Sigmoid colon (tissue), 6 donors: ENCODE measurements at regions not wholly inside any gene's neighbourhood (a gene's known extent, or its start where the extent isn't known, plus 50 kb on each side); places are given as distances from the start of the nearest gene placed in this dataset.
"Not testable (repeated sequence)": the region's sequence is repeated elsewhere in the genome, so short reads cannot be mapped to it uniquely, and the experiment has no call there.

ENCODE experiments used
- DNase-seq: peaks from one replicate; pipeline ENCODE4 v3.0.0-alpha.2; 2019
- H3K27ac ChIP-seq, 4 donors: fragments of 200-600 bp; sonication (generic); one replicate each; pipeline ENCODE4 v1.5.1; 2016 to 2019; ENCODE audit warnings: mild to moderate bottlenecking in 1 of 4
- H3K27me3 ChIP-seq, 3 donors: fragments of 200-600 bp; sonication (generic); one replicate each; pipeline ENCODE4 v1.5.1; 2019; ENCODE audit warnings: mild to moderate bottlenecking in 1 of 3
- H3K36me3 ChIP-seq, 4 donors: fragments of 200-600 bp; sonication (generic); one replicate each; pipeline ENCODE4 v1.5.1; 2016 to 2019
- H3K4me1 ChIP-seq, 4 donors: fragments of 200-600 bp; sonication (generic); one replicate each; pipeline ENCODE4 v1.5.1; 2017 to 2019
- H3K4me3 ChIP-seq, 4 donors: fragments of 200-600 bp; sonication (generic); one replicate each; pipeline ENCODE4 v1.5.1; 2017 to 2019; ENCODE audit warnings: mild to moderate bottlenecking in 2 of 4, moderate library complexity in 1 of 4
- H3K9me3 ChIP-seq, 4 donors: fragments of 200-600 bp in 3 of 4; sonication (generic) in 3 of 4; one replicate each; pipeline versions ENCODE4 v1.5.1 to v1.6.1; 2013 to 2019
- EP300 ChIP-seq, 4 donors: sonication (generic); formaldehyde crosslinking; IDR thresholded peaks; one replicate each; pipeline ENCODE4 v1.6.1; 2017; ENCODE audit warnings: antibody characterized with exemption in 4 of 4
- POLR2A ChIP-seq, 2 donors: fragments of 450-650 bp; IDR thresholded peaks; one replicate each; pipeline ENCODE4 v1.6.1; 2016; ENCODE audit warnings: antibody characterized with exemption in 2 of 2, mild to moderate bottlenecking in 2 of 2, moderate library complexity in 2 of 2
- POLR2AphosphoS5 ChIP-seq, 4 donors: sonication (generic); formaldehyde crosslinking; IDR thresholded peaks; one replicate each; pipeline ENCODE4 v1.6.1; 2017; ENCODE audit warnings: antibody characterized with exemption in 4 of 4
- WGBS, 2 donors: extraction: QIAGEN DNeasy Blood & Tissue Kit; methylation state at CpG; one replicate each; pipeline ENCODE4 v1.1.7; 2013; 5-methylcytosine and 5-hydroxymethylcytosine counted together
- intact Hi-C: fragments of 100-400 bp; cut with DNase I; formaldehyde crosslinking; loops from one replicate; pipeline ENCODE4 v1.15.1; 2023
- TF ChIP-seq, protein P1 (sequence below), 4 experiments: fragments of 450-650 bp in 3 of 4; fragments of 200-600 bp in 1 of 4; IDR thresholded peaks; one replicate each; pipeline ENCODE4 v1.5.1; 2016 to 2019; ENCODE audit warnings: antibody characterized with exemption in 4 of 4, mild to moderate bottlenecking in 3 of 4, moderate library complexity in 2 of 4
- donor health status: healthy with polysubstance abuse.
- donor health status: healthy.

DNA sequence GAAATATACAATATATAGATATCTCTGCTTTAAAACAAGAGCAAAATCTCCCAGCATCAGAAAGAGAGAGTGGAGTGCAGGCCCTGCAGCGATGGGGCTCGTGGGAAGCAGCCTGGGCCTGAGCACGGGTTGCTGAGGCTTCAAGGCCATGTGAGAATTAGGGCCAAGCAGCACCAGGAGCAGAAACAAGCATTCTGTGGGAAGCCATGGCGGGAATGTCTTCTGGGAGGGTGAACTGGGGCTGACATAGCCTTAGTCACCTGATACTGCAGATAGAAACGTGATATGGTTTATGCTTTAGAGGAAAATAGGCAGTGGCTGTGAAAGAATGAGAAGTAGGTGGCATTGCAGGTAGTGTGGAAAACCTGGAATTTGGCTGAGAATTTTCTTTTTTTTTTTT is 472.3 kb downstream of the IRS2 start:
- Histone ChIP-seq H3K36me3 (no peaks in the 10 kb centered on the region), H3K27ac (no peak overlapping the region), H3K4me3 (no peak overlapping the region), H3K4me1 (no peaks in the 10 kb centered on the region), H3K27me3 (no peaks in the 10 kb centered on the region), H3K9me3 (no peaks in the 10 kb centered on the region)
- intact Hi-C loops: no loop called here
- DNase-seq: no peak
- TF ChIP-seq POLR2A (IDR thresholded peaks at IDR 0.05) (no peak), POLR2AphosphoS5 (IDR thresholded peaks at IDR 0.05) (no peak), EP300 (IDR thresholded peaks at IDR 0.05) (no peak)
- TF ChIP-seq, protein P1, sequence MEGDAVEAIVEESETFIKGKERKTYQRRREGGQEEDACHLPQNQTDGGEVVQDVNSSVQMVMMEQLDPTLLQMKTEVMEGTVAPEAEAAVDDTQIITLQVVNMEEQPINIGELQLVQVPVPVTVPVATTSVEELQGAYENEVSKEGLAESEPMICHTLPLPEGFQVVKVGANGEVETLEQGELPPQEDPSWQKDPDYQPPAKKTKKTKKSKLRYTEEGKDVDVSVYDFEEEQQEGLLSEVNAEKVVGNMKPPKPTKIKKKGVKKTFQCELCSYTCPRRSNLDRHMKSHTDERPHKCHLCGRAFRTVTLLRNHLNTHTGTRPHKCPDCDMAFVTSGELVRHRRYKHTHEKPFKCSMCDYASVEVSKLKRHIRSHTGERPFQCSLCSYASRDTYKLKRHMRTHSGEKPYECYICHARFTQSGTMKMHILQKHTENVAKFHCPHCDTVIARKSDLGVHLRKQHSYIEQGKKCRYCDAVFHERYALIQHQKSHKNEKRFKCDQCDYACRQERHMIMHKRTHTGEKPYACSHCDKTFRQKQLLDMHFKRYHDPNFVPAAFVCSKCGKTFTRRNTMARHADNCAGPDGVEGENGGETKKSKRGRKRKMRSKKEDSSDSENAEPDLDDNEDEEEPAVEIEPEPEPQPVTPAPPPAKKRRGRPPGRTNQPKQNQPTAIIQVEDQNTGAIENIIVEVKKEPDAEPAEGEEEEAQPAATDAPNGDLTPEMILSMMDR (IDR thresholded peaks at IDR 0.05): no peak
- 75 to 78% methylated on average over 5 of the region's 5 CpGs for whole genome bisulfite sequencing, 2 donors

DNA sequence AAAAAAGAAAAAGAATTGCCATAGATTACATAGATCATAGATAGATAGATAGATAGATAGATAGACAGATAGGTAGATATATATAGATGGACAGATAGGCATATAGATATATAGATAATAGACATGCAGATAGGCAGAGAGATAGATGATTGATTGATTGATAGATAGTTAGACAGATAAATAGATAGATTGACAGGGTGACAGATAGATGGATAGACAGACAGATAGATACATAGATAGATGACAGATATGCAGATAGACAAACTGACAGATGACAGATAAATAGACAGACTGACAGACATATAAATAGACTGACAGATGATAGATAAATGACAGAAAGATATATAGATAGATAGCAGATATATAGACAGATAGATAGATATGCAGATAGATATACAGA is 474.0 kb downstream of the IRS2 start:
- H3K36me3 ChIP-seq: no peaks in the 10 kb centered on the region
- no peak for TF ChIP-seq EP300 (IDR thresholded peaks at IDR 0.05)
- TF ChIP-seq, protein P1 (IDR thresholded peaks at IDR 0.05): no peak
- no peak for TF ChIP-seq POLR2A (IDR thresholded peaks at IDR 0.05)
- TF ChIP-seq POLR2AphosphoS5 (IDR thresholded peaks at IDR 0.05): no peak
- H3K27ac ChIP-seq: no peak overlapping the region
- H3K9me3 ChIP-seq: no peaks in the 10 kb centered on the region
- no peak overlapping the region for H3K4me3 ChIP-seq
- intact Hi-C loops: no loop called here
- H3K4me1 ChIP-seq: no peaks in the 10 kb centered on the region
- H3K27me3 ChIP-seq: no peaks in the 10 kb centered on the region
- no peak for DNase-seq

DNA sequence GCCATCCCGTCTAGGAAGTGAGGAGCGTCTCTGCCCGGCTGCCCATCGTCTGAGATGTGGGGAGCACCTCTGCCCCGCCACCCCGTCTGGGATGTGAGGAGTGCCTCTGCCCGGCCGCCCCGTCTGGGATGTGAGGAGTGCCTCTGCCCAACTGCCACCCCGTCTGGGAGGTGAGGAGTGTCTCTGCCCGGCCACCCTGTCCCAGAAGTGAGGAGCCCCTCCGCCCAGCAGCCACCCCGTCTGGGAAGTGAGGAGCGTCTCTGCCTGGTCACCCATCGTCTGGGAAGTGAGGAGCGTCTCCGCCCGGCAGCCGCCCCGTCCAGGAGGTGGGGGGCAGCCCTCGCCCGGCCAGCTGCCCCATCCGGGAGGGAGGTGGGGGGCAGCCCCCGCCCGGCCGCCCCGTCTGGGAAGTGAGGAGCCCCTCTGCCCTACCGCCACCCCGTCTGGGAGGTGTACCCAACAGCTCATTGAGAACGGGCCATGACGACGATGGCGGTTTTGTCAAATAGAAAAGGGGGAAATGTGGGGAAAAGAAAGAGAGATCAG is 474.9 kb downstream of the IRS2 start:
- WGBS, 2 donors: 96 to 97% methylated on average over 33 of the region's 33 CpGs
- H3K36me3 ChIP-seq, DNase-seq, H3K27me3 ChIP-seq, intact Hi-C loops, H3K9me3 ChIP-seq, H3K27ac ChIP-seq, H3K4me3 ChIP-seq, H3K4me1 ChIP-seq: not testable (repeated sequence)

DNA sequence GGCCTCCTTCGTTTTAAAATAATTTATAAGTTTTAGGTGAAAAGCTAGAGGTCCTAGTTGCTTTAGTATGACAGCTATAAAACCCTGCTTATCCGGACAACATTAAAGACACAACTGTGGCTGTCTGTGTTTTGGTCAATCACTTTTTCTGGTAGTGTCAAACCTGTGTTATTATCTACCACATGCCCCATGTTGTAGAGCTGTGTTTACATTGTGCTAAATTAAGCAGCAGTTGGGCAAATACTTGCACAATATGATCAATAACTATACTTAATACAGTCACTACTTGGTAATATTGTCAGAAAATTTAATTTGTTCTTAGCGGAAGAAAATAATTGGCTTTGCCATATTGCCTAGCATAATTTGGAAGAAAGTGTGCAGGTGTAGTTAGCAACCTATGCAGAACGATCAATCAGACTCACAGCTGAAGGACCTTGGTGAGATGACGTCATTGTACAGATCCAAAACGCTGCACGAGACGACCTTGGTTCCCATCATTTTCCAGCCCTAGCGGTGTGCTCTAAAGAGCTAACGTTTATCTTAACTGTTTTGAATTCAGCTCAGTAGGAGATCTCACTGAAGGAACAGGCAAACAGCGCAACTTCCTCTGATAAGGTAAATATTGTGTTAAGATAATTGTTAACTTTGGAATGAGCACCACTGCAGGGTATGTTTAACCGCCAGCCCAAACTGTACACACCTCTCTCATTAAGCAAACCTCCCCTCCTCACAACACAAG is 476.6 kb downstream of the IRS2 start:
- intact Hi-C loops: no loop called here
- Histone ChIP-seq H3K36me3 (no peaks in the 10 kb centered on the region), H3K4me1 (no peaks in the 10 kb centered on the region), H3K27ac (no peak overlapping the region), H3K9me3 (no peaks in the 10 kb centered on the region), H3K4me3 (no peak overlapping the region), H3K27me3 (no peaks in the 10 kb centered on the region)
- 27 to 67% methylated on average over 12 of the region's 12 CpGs for WGBS, 2 donors
- TF ChIP-seq POLR2AphosphoS5 (IDR thresholded peaks at IDR 0.05) (no peak), EP300 (IDR thresholded peaks at IDR 0.05) (no peak), POLR2A (IDR thresholded peaks at IDR 0.05) (no peak)
- TF ChIP-seq, protein P1 (IDR thresholded peaks at IDR 0.05): no peak
- no peak for DNase-seq

DNA sequence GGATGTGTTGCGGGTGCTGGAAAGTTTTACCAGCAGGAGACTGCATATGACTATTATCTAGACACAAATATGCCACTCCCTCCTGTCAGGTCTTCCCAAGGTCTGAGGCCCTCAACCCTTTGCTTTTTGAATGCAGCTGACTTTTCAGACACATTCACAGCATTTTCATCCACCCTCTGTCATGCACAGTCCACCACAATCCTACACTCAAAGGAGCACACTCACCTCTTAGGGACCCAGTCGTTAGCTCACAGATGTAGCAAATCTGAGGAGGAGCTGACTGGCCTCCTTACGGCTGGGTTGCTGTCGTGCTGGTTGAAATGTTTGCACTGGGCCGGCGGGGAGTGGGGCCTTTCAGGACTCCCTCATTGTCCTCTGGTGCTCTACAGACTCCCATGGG is 479.4 kb downstream of the IRS2 start:
- TF ChIP-seq POLR2AphosphoS5 (IDR thresholded peaks at IDR 0.05) (no peak), EP300 (IDR thresholded peaks at IDR 0.05) (no peak), POLR2A (IDR thresholded peaks at IDR 0.05) (no peak)
- TF ChIP-seq, protein P1 (IDR thresholded peaks at IDR 0.05): no peak
- DNase-seq: no peak
- Histone ChIP-seq H3K4me1 (no peaks in the 10 kb centered on the region), H3K36me3 (no peaks in the 10 kb centered on the region), H3K9me3 (no peaks in the 10 kb centered on the region), H3K27ac (no peak overlapping the region), H3K27me3 (no peaks in the 10 kb centered on the region), H3K4me3 (no peak overlapping the region)
- WGBS, 2 donors: 72 to 85% methylated on average over 6 of the region's 6 CpGs
- intact Hi-C loops: no loop called here
